Fibroblast of lung (primary cell): ENCODE measurements at regions not wholly inside any gene's neighbourhood (a gene's known extent, or its start where the extent isn't known, plus 50 kb on each side); places are given as distances from the start of the nearest gene placed in this dataset.

Experiments used
- DNase-seq, 2 donors: peaks; one replicate each; pipeline versions ENCODE4 v3.0.0 to v3.0.0-alpha.2; 2010; ENCODE audit warnings: low read depth in 2 of 2
- H2AFZ ChIP-seq: 2 replicates; pipeline ENCODE4 v1.5.1; 2012; ENCODE audit warnings: low read length, control low read depth, inconsistent platforms
- H3K27ac ChIP-seq: 2 replicates; pipeline ENCODE4 v1.5.1; 2011; ENCODE audit warnings: low read length, control low read depth; ENCODE audit not compliant: insufficient read depth
- H3K27me3 ChIP-seq: 2 replicates; pipeline ENCODE4 v1.5.1; 2011; ENCODE audit warnings: mild to moderate bottlenecking, low read length; ENCODE audit not compliant: control insufficient read depth, insufficient read depth
- H3K36me3 ChIP-seq: 2 replicates; pipeline ENCODE4 v1.5.1; 2011; ENCODE audit warnings: low read length; ENCODE audit not compliant: control insufficient read depth, insufficient read depth
- H3K4me1 ChIP-seq: 2 replicates; pipeline ENCODE4 v1.5.1; 2011; ENCODE audit warnings: low read length; ENCODE audit not compliant: control insufficient read depth, insufficient read depth; ENCODE audit errors: extremely low read depth
- H3K4me2 ChIP-seq: 2 replicates; pipeline ENCODE4 v1.5.1; 2011; ENCODE audit warnings: low read length, control low read depth; ENCODE audit not compliant: insufficient read depth; ENCODE audit errors: extremely low read depth
- H3K4me3 ChIP-seq, 4 experiments: fragments of 200-600 bp in 1 of 4; sonication (generic) in 1 of 4; replicated peaks in 1 of 4; 2 replicates each; pipeline ENCODE4 v1.5.1; 2011 to 2016; ENCODE audit warnings: low read length in 4 of 4, low read depth in 3 of 4, mild to moderate bottlenecking in 3 of 4, control low read depth in 2 of 4, inconsistent platforms in 1 of 4, mixed read lengths in 1 of 4; ENCODE audit not compliant: insufficient read depth in 1 of 4; ENCODE audit errors: control extremely low read depth in 1 of 4
- H3K79me2 ChIP-seq: 2 replicates; pipeline ENCODE4 v1.5.1; 2012; ENCODE audit warnings: mild to moderate bottlenecking, low read length, inconsistent platforms; ENCODE audit not compliant: control insufficient read depth, insufficient read depth
- H3K9ac ChIP-seq: 2 replicates; pipeline ENCODE4 v1.5.1; 2011; ENCODE audit warnings: mild to moderate bottlenecking, low read length, control low read depth; ENCODE audit not compliant: insufficient read depth
- H3K9me3 ChIP-seq: 2 replicates; pipeline ENCODE4 v1.5.1; 2012; ENCODE audit warnings: low read depth, low read length; ENCODE audit not compliant: control insufficient read depth, insufficient read depth
- H4K20me1 ChIP-seq: 2 replicates; pipeline ENCODE4 v1.5.1; 2011; ENCODE audit warnings: low read length; ENCODE audit not compliant: control insufficient read depth, insufficient read depth; ENCODE audit errors: extremely low read depth
- EZH2 ChIP-seq: IDR thresholded peaks from 2 replicates; pipeline ENCODE4 v1.5.1; 2012; ENCODE audit warnings: low read length, control low read depth, mild to moderate bottlenecking; ENCODE audit errors: missing control alignments
- TF ChIP-seq, protein P1 (sequence below), 2 donors: IDR thresholded peaks in 1 of 2; conservative IDR thresholded peaks in 1 of 2; 1 replicate in 1 of 2; 2 replicates in 1 of 2; pipeline ENCODE4 v1.5.1; 2011 to 2012; ENCODE audit warnings: low read length in 2 of 2, control low read depth in 1 of 2, inconsistent platforms in 1 of 2, low read depth in 1 of 2, mild to moderate bottlenecking in 1 of 2

GRCh38 chr1:166353213-166353612, 186.4 kb upstream of the FAM78B start:
- H3K9ac ChIP-seq = no peak overlapping the region
- H4K20me1 ChIP-seq = no peaks in the 10 kb centered on the region
- no peaks in the 10 kb centered on the region for H3K4me1 ChIP-seq
- no peak overlapping the region for H2AFZ ChIP-seq
- H3K27ac ChIP-seq = no peak overlapping the region
- DNase-seq = no peak
- H3K27me3 ChIP-seq = no peaks in the 10 kb centered on the region
- no peak overlapping the region for H3K4me3 ChIP-seq
- H3K4me2 ChIP-seq = no peak overlapping the region
- no peaks in the 10 kb centered on the region for H3K9me3 ChIP-seq
- H3K79me2 ChIP-seq = no peaks in the 10 kb centered on the region
- TF ChIP-seq EZH2 = no peak
- TF ChIP-seq, protein P1, sequence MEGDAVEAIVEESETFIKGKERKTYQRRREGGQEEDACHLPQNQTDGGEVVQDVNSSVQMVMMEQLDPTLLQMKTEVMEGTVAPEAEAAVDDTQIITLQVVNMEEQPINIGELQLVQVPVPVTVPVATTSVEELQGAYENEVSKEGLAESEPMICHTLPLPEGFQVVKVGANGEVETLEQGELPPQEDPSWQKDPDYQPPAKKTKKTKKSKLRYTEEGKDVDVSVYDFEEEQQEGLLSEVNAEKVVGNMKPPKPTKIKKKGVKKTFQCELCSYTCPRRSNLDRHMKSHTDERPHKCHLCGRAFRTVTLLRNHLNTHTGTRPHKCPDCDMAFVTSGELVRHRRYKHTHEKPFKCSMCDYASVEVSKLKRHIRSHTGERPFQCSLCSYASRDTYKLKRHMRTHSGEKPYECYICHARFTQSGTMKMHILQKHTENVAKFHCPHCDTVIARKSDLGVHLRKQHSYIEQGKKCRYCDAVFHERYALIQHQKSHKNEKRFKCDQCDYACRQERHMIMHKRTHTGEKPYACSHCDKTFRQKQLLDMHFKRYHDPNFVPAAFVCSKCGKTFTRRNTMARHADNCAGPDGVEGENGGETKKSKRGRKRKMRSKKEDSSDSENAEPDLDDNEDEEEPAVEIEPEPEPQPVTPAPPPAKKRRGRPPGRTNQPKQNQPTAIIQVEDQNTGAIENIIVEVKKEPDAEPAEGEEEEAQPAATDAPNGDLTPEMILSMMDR (conservative IDR thresholded peaks at IDR 0.05 in 1 of 2, IDR thresholded peaks at IDR 0.05 in 1 of 2; ENCODE audit: low read depth in 1 of 2, low read length in 2 of 2) = no peak
- H3K36me3 ChIP-seq = no peaks in the 10 kb centered on the region

- no peak overlapping the region for H3K4me3 ChIP-seq
- no peak for TF ChIP-seq EZH2
- TF ChIP-seq, protein P1 (conservative IDR thresholded peaks at IDR 0.05 in 1 of 2, IDR thresholded peaks at IDR 0.05 in 1 of 2; ENCODE audit: low read depth in 1 of 2, low read length in 2 of 2) = no peak
Observed at GRCh38 chr1:166354406-166354805, 187.6 kb upstream of the FAM78B start.

GRCh38 chr1:166365081-166365480, 198.3 kb upstream of the FAM78B start:
- H3K4me3 ChIP-seq = no peak overlapping the region
- no peak overlapping the region for H2AFZ ChIP-seq
- no peak overlapping the region for H3K4me2 ChIP-seq
- TF ChIP-seq, protein P1 (conservative IDR thresholded peaks at IDR 0.05 in 1 of 2, IDR thresholded peaks at IDR 0.05 in 1 of 2; ENCODE audit: low read depth in 1 of 2, low read length in 2 of 2) = no peak
- no peak for TF ChIP-seq EZH2
- no peaks in the 10 kb centered on the region for H3K9me3 ChIP-seq
- H3K27me3 ChIP-seq = no peaks in the 10 kb centered on the region
- DNase-seq = no peak
- no peaks in the 10 kb centered on the region for H3K4me1 ChIP-seq
- no peaks in the 10 kb centered on the region for H3K36me3 ChIP-seq
- H3K9ac ChIP-seq = no peak overlapping the region
- H4K20me1 ChIP-seq = no peaks in the 10 kb centered on the region
- no peak overlapping the region for H3K27ac ChIP-seq
- H3K79me2 ChIP-seq = no peaks in the 10 kb centered on the region

More at GRCh38 chr1:166354406-166354805, 187.6 kb upstream of the FAM78B start:
- no peaks in the 10 kb centered on the region for H4K20me1 ChIP-seq
- no peak overlapping the region for H3K9ac ChIP-seq
- DNase-seq = no peak
- no peak overlapping the region for H3K4me2 ChIP-seq
- H2AFZ ChIP-seq = no peak overlapping the region
- H3K9me3 ChIP-seq = no peaks in the 10 kb centered on the region
- H3K27ac ChIP-seq = no peak overlapping the region
- H3K4me1 ChIP-seq = no peaks in the 10 kb centered on the region
- H3K36me3 ChIP-seq = no peaks in the 10 kb centered on the region
- H3K27me3 ChIP-seq = no peaks in the 10 kb centered on the region
- no peaks in the 10 kb centered on the region for H3K79me2 ChIP-seq
